Keratinocyte (primary cell): ENCODE measurements at regions not wholly inside any gene's neighbourhood (a gene's known extent, or its start where the extent isn't known, plus 50 kb on each side); places are given as distances from the start of the nearest gene placed in this dataset.

Experiments
- DNase-seq: peaks from one replicate; pipeline ENCODE4 v3.0.0-alpha.2; 2011; ENCODE audit warnings: low read depth, missing footprints, low spot score
- FAIRE-seq: peaks from 2 replicates; lab custom pipeline; 2011; peaks lifted over from hg19 to GRCh38; lab: Jason Lieb, UNC
- H2AFZ ChIP-seq: 2 replicates; pipeline ENCODE4 v1.6.0; 2012; ENCODE audit warnings: low read length, control low read depth, inconsistent platforms; ENCODE audit not compliant: control insufficient read depth
- H3K27ac ChIP-seq: 2 replicates; pipeline ENCODE4 v1.5.1; 2011; ENCODE audit warnings: low read length; ENCODE audit not compliant: control insufficient read depth, insufficient read depth
- H3K27me3 ChIP-seq: 3 replicates; pipeline ENCODE4 v1.6.0; 2011; ENCODE audit warnings: low read length; ENCODE audit not compliant: control insufficient read depth, insufficient read depth; ENCODE audit errors: extremely low read depth
- H3K36me3 ChIP-seq, 2 experiments: 2 replicates in 1 of 2; 3 replicates in 1 of 2; pipeline ENCODE4 v1.5.1; 2011; ENCODE audit warnings: low read length in 2 of 2, mild to moderate bottlenecking in 1 of 2; ENCODE audit not compliant: control insufficient read depth in 2 of 2, insufficient read depth in 2 of 2; ENCODE audit errors: extremely low read depth in 1 of 2
- H3K4me1 ChIP-seq: 3 replicates; pipeline ENCODE4 v1.5.1; 2011; ENCODE audit warnings: low read length; ENCODE audit not compliant: control insufficient read depth, insufficient read depth; ENCODE audit errors: extremely low read depth
- H3K4me2 ChIP-seq: 3 replicates; pipeline ENCODE4 v1.6.0; 2011; ENCODE audit warnings: low read depth, low read length; ENCODE audit not compliant: control insufficient read depth, insufficient read depth; ENCODE audit errors: extremely low read depth
- H3K4me3 ChIP-seq, 3 experiments: fragments of 200-600 bp in 1 of 3; sonication (generic) in 1 of 3; 2 replicates in 2 of 3; 3 replicates in 1 of 3; pipeline ENCODE4 v1.5.1; 2011 to 2016; ENCODE audit warnings: low read length in 3 of 3, mild to moderate bottlenecking in 3 of 3, control low read depth in 2 of 3, inconsistent platforms in 1 of 3, low read depth in 1 of 3, mixed read lengths in 1 of 3, mixed run types in 1 of 3, moderate library complexity in 1 of 3; ENCODE audit not compliant: control insufficient read depth in 2 of 3, insufficient read depth in 2 of 3; ENCODE audit errors: extremely low read depth in 1 of 3
- H3K79me2 ChIP-seq: 2 replicates; pipeline ENCODE4 v1.6.0; 2012; ENCODE audit warnings: low read length; ENCODE audit not compliant: control insufficient read depth, insufficient read depth
- H3K9ac ChIP-seq: 3 replicates; pipeline ENCODE4 v1.6.0; 2011; ENCODE audit warnings: low read length; ENCODE audit not compliant: control insufficient read depth, insufficient read depth; ENCODE audit errors: extremely low read depth
- H3K9me1 ChIP-seq: 3 replicates; pipeline ENCODE4 v1.6.0; 2011; ENCODE audit warnings: low read length; ENCODE audit not compliant: control insufficient read depth, insufficient read depth; ENCODE audit errors: extremely low read depth
- H3K9me3 ChIP-seq: 2 replicates; pipeline ENCODE4 v1.5.1; 2012; ENCODE audit warnings: low read depth, low read length; ENCODE audit not compliant: control insufficient read depth
- H4K20me1 ChIP-seq: 3 replicates; pipeline ENCODE4 v1.6.0; 2011; ENCODE audit warnings: low read length; ENCODE audit not compliant: control insufficient read depth, insufficient read depth; ENCODE audit errors: extremely low read depth
- EZH2 ChIP-seq: IDR thresholded peaks from one replicate; pipeline ENCODE4 v1.6.1; 2012; ENCODE audit warnings: inconsistent platforms, mild to moderate bottlenecking, low read length, moderate library complexity
- dilution Hi-C: fragments of 300-500 bp; cut with MboI; formaldehyde crosslinking; loops from one replicate; pipeline ENCODE4 v1.7.0; 2020; ENCODE audit warnings: low sequenced_read_pairs; ENCODE audit not compliant: extremely low pct_ligation_motif_present
- TF ChIP-seq, protein P1 (sequence below), 3 experiments: IDR thresholded peaks in 1 of 3; conservative IDR thresholded peaks in 1 of 3; optimal IDR thresholded peaks in 1 of 3; 2 replicates in 2 of 3; 3 replicates in 1 of 3; pipeline versions ENCODE3 to v1.5.1; 2011; ENCODE audit warnings: low read length in 3 of 3, mild to moderate bottlenecking in 3 of 3, moderate library complexity in 2 of 3, control low read depth in 1 of 3, inconsistent platforms in 1 of 3; ENCODE audit not compliant: insufficient read depth in 2 of 3; ENCODE audit errors: extremely low read depth in 1 of 3

DNA sequence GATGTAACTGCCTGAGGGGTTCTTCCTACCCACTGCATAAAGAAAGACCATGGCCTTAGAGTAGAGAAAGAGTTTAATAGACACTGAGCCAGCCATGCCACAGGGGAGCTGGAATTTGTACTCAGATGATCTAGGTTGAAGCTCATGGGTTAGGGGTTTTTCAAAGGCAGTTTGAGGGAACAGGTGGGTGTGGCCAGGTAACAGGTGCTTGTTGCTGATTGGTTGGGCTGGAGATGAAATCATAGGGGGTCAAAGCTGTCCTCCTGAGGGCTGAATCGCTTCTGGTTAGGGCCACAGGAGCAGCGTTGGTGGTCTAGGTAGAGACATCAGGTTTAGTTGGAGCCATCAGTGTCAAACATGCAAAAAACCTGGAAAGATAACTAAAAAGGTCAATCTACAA is 59.2 kb upstream of the CSNK1A1L start:
- Histone ChIP-seq H3K36me3 (no peaks in the 10 kb centered on the region), H2AFZ (no peak overlapping the region), H4K20me1 (no peaks in the 10 kb centered on the region), H3K79me2 (no peaks in the 10 kb centered on the region), H3K4me3 (no peak overlapping the region), H3K9me1 (no peaks in the 10 kb centered on the region), H3K4me1 (no peaks in the 10 kb centered on the region), H3K4me2 (no peak overlapping the region), H3K27ac (no peak overlapping the region), H3K9ac (no peak overlapping the region), H3K9me3 (no peaks in the 10 kb centered on the region), H3K27me3 (no peaks in the 10 kb centered on the region)
- DNase-seq = no peak
- no peak for FAIRE-seq
- dilution Hi-C loops = no loop called here
- TF ChIP-seq, protein P1, sequence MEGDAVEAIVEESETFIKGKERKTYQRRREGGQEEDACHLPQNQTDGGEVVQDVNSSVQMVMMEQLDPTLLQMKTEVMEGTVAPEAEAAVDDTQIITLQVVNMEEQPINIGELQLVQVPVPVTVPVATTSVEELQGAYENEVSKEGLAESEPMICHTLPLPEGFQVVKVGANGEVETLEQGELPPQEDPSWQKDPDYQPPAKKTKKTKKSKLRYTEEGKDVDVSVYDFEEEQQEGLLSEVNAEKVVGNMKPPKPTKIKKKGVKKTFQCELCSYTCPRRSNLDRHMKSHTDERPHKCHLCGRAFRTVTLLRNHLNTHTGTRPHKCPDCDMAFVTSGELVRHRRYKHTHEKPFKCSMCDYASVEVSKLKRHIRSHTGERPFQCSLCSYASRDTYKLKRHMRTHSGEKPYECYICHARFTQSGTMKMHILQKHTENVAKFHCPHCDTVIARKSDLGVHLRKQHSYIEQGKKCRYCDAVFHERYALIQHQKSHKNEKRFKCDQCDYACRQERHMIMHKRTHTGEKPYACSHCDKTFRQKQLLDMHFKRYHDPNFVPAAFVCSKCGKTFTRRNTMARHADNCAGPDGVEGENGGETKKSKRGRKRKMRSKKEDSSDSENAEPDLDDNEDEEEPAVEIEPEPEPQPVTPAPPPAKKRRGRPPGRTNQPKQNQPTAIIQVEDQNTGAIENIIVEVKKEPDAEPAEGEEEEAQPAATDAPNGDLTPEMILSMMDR (optimal IDR thresholded peaks at IDR 0.05 in 1 of 3, IDR thresholded peaks at IDR 0.05 in 1 of 3, conservative IDR thresholded peaks at IDR 0.05 in 1 of 3; ENCODE audit: extremely low read depth in 1 of 3, insufficient read depth in 2 of 3, low read length in 3 of 3) = no peak
- no peak for TF ChIP-seq EZH2

GRCh38 chr13:37163641-37164265 is 58.3 kb upstream of the CSNK1A1L start:
- no peak overlapping the region for H3K9ac ChIP-seq
- no peaks in the 10 kb centered on the region for H3K27me3 ChIP-seq
- no peak overlapping the region for H2AFZ ChIP-seq
- no peaks in the 10 kb centered on the region for H4K20me1 ChIP-seq
- no peak for TF ChIP-seq EZH2
- TF ChIP-seq, protein P1 (optimal IDR thresholded peaks at IDR 0.05 in 1 of 3, IDR thresholded peaks at IDR 0.05 in 1 of 3, conservative IDR thresholded peaks at IDR 0.05 in 1 of 3; ENCODE audit: extremely low read depth in 1 of 3, insufficient read depth in 2 of 3, low read length in 3 of 3) = no peak
- DNase-seq (no peak), FAIRE-seq (no peak)
- H3K9me3 ChIP-seq = no peaks in the 10 kb centered on the region
- H3K36me3 ChIP-seq = no peaks in the 10 kb centered on the region
- no peaks in the 10 kb centered on the region for H3K79me2 ChIP-seq
- H3K4me2 ChIP-seq = no peak overlapping the region
- dilution Hi-C loops = no loop called here
- H3K4me3 ChIP-seq = no peak overlapping the region
- no peaks in the 10 kb centered on the region for H3K4me1 ChIP-seq
- H3K9me1 ChIP-seq = no peaks in the 10 kb centered on the region
- no peak overlapping the region for H3K27ac ChIP-seq
